ENCODE measurements at regions not wholly inside any gene's neighbourhood (a gene's known extent, or its start where the extent isn't known, plus 50 kb on each side); places are given as distances from the start of the nearest gene placed in this dataset.

GRCh38 chr7:118657391-118658005 is 433.0 kb downstream of the ANKRD7 start:
- 74% methylated on average over 4 of the region's 5 CpGs for WGBS (ENCODE audit: insufficient coverage)
- Histone ChIP-seq H3K27me3 (ENCODE audit: control insufficient read depth, insufficient read depth, low read length) (no peaks in the 10 kb centered on the region), H3K4me1 (ENCODE audit: control insufficient read depth, insufficient read depth, low read length) (no peaks in the 10 kb centered on the region), H3K4me3 (ENCODE audit: low read length) (no peak overlapping the region), H3K27ac (ENCODE audit: low read length) (no peak overlapping the region), H3K36me3 (ENCODE audit: control insufficient read depth, insufficient read depth, low read length) (no peaks in the 10 kb centered on the region), H3K9me3 (ENCODE audit: control insufficient read depth, insufficient read depth, low read length) (no peaks in the 10 kb centered on the region)
- intact Hi-C loops (cut with micrococcal nuclease) = no loop called here
- ATAC-seq (no peak), DNase-seq (no peak)
- no peaks in the 10 kb centered on the region for H3K4me1 Mint-ChIP-seq
- H3K36me3 Mint-ChIP-seq = no peaks in the 10 kb centered on the region
- H3K27ac Mint-ChIP-seq = no peak overlapping the region
- no peak overlapping the region for H3K4me3 Mint-ChIP-seq
- no peaks in the 10 kb centered on the region for H3K27me3 Mint-ChIP-seq (ENCODE audit: low read depth in 2 of 2)
- TF ChIP-seq CTCF (IDR thresholded peaks at IDR 0.05) = no peak
- peaks cover 11 to 18% of the 10 kb centered on the region in 2 donors for H3K9me3 Mint-ChIP-seq

- no peak overlapping the region for H3K27ac ChIP-seq (ENCODE audit: low read length)
- no peak overlapping the region for H3K27ac Mint-ChIP-seq
- H3K36me3 ChIP-seq (ENCODE audit: control insufficient read depth, insufficient read depth, low read length) = no peaks in the 10 kb centered on the region
- H3K9me3 ChIP-seq (ENCODE audit: control insufficient read depth, insufficient read depth, low read length) = no peaks in the 10 kb centered on the region
- H3K9me3 Mint-ChIP-seq = peaks cover 4 to 10% of the 10 kb centered on the region in 2 donors
- no peaks in the 10 kb centered on the region for H3K4me1 ChIP-seq (ENCODE audit: control insufficient read depth, insufficient read depth, low read length)
- H3K4me3 Mint-ChIP-seq = no peak overlapping the region
- ATAC-seq = no peak
- no peaks in the 10 kb centered on the region for H3K4me1 Mint-ChIP-seq
- no peak for DNase-seq
- WGBS (ENCODE audit: insufficient coverage) = no CpG with 5 or more reads among the region's 2 CpGs
- intact Hi-C loops (cut with micrococcal nuclease) = no loop called here
- H3K27me3 Mint-ChIP-seq (ENCODE audit: low read depth in 2 of 2) = no peaks in the 10 kb centered on the region
- H3K27me3 ChIP-seq (ENCODE audit: control insufficient read depth, insufficient read depth, low read length) = no peaks in the 10 kb centered on the region
- no peak overlapping the region for H3K4me3 ChIP-seq (ENCODE audit: low read length)
- no peaks in the 10 kb centered on the region for H3K36me3 Mint-ChIP-seq
- no peak for TF ChIP-seq CTCF (IDR thresholded peaks at IDR 0.05)
Observed at GRCh38 chr7:118662266-118662665, 437.8 kb downstream of the ANKRD7 start.

- Mint-ChIP-seq H3K27me3 (ENCODE audit: low read depth in 2 of 2) (no peaks in the 10 kb centered on the region), H3K9me3 (peaks cover 4 to 8% of the 10 kb centered on the region in 2 donors), H3K4me3 (no peak overlapping the region), H3K4me1 (no peaks in the 10 kb centered on the region), H3K36me3 (no peaks in the 10 kb centered on the region), H3K27ac (no peak overlapping the region)
- H3K4me1 ChIP-seq (ENCODE audit: control insufficient read depth, insufficient read depth, low read length) = no peaks in the 10 kb centered on the region
- H3K27ac ChIP-seq (ENCODE audit: low read length) = no peak overlapping the region
- TF ChIP-seq CTCF (IDR thresholded peaks at IDR 0.05) = no peak
- DNase-seq (no peak), ATAC-seq (no peak)
- H3K27me3 ChIP-seq (ENCODE audit: control insufficient read depth, insufficient read depth, low read length) = no peaks in the 10 kb centered on the region
- H3K9me3 ChIP-seq (ENCODE audit: control insufficient read depth, insufficient read depth, low read length) = no peaks in the 10 kb centered on the region
- H3K4me3 ChIP-seq (ENCODE audit: low read length) = no peak overlapping the region
- intact Hi-C loops (cut with micrococcal nuclease) = no loop called here
- WGBS (ENCODE audit: insufficient coverage) = no CpG with 5 or more reads among the region's 1 CpG
- H3K36me3 ChIP-seq (ENCODE audit: control insufficient read depth, insufficient read depth, low read length) = no peaks in the 10 kb centered on the region
Observed at GRCh38 chr7:118664498-118664897, 440.0 kb downstream of the ANKRD7 start.

GRCh38 chr7:118671149-118671548 is 446.6 kb downstream of the ANKRD7 start:
- no peak overlapping the region for H3K4me3 Mint-ChIP-seq
- H3K27ac ChIP-seq (ENCODE audit: low read length) = no peak overlapping the region
- H3K27ac Mint-ChIP-seq = no peak overlapping the region
- no peak for TF ChIP-seq CTCF (IDR thresholded peaks at IDR 0.05)
- H3K9me3 Mint-ChIP-seq = peaks cover 2 to 7% of the 10 kb centered on the region in 2 donors
- ATAC-seq (no peak), DNase-seq (no peak)
- no peak overlapping the region for H3K4me3 ChIP-seq (ENCODE audit: low read length)
- intact Hi-C loops (cut with micrococcal nuclease) = no loop called here
- 100% methylated on average over 1 of the region's 4 CpGs for WGBS (ENCODE audit: insufficient coverage)
- no peaks in the 10 kb centered on the region for H3K9me3 ChIP-seq (ENCODE audit: control insufficient read depth, insufficient read depth, low read length)
- no peaks in the 10 kb centered on the region for H3K4me1 Mint-ChIP-seq
- no peaks in the 10 kb centered on the region for H3K27me3 ChIP-seq (ENCODE audit: control insufficient read depth, insufficient read depth, low read length)
- H3K36me3 ChIP-seq (ENCODE audit: control insufficient read depth, insufficient read depth, low read length) = no peaks in the 10 kb centered on the region
- H3K27me3 Mint-ChIP-seq (ENCODE audit: low read depth in 2 of 2) = no peaks in the 10 kb centered on the region
- no peaks in the 10 kb centered on the region for H3K4me1 ChIP-seq (ENCODE audit: control insufficient read depth, insufficient read depth, low read length)
- peaks cover 8% of the 10 kb centered on the region for H3K36me3 Mint-ChIP-seq

All from natural killer cell (primary cell).